Nephron progenitor cell (in vitro differentiated cells): ENCODE measurements at regions not wholly inside any gene's neighbourhood (a gene's known extent, or its start where the extent isn't known, plus 50 kb on each side); places are given as distances from the start of the nearest gene placed in this dataset.

ENCODE experiments used
- DNase-seq: peaks from one replicate; pipeline ENCODE4 v3.0.0; 2021
- H3K27ac Mint-ChIP-seq: 2 replicates; pipeline ENCODE4 v1.8.0; 2021; ENCODE audit warnings: mild to moderate bottlenecking, moderate library complexity, mixed read lengths
- H3K27me3 Mint-ChIP-seq: 2 replicates; pipeline ENCODE4 v1.8.0; 2021; ENCODE audit warnings: mild to moderate bottlenecking, low read depth, mixed read lengths; ENCODE audit not compliant: poor library complexity
- H3K36me3 Mint-ChIP-seq: 2 replicates; pipeline ENCODE4 v1.8.0; 2021; ENCODE audit warnings: low read depth, mixed read lengths
- H3K4me1 Mint-ChIP-seq: 2 replicates; pipeline ENCODE4 v1.8.0; 2021; ENCODE audit warnings: mixed read lengths
- H3K4me3 Mint-ChIP-seq: 2 replicates; pipeline ENCODE4 v1.8.0; 2021; ENCODE audit warnings: mild to moderate bottlenecking, moderate library complexity, mixed read lengths
- H3K9me3 Mint-ChIP-seq: 2 replicates; pipeline ENCODE4 v1.8.0; 2021; ENCODE audit warnings: mild to moderate bottlenecking, moderate library complexity, mixed read lengths
- CTCF ChIP-seq: fragments of 200-600 bp; sonication (generic); IDR thresholded peaks from 2 replicates; pipeline ENCODE4 v1.5.0; 2021; ENCODE audit warnings: antibody characterized with exemption

DNA sequence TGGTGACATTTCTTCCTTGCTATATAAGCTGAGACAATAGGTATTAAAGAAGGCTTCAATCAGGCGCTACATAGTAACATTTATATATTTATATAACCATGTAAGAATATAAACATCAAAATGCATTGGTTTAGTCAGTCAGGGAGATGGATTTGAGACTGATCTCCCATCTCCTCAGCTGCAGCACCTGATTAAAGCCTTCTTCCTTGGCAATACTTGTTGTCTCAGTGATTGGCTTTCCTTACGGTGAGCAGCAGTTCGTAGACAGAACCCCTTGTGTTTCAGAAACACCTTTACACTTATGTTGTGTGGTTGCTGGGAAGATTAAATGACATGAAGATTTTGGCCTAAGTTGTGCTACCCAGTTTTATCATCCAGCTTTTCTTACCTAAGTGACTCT lies 323.3 kb upstream of the DUSP10 start:
- Mint-ChIP-seq H3K36me3 (peaks cover 10% of the 10 kb centered on the region), H3K4me3 (no peak overlapping the region), H3K4me1 (peaks cover 8% of the 10 kb centered on the region), H3K9me3 (peaks cover 48% of the 10 kb centered on the region), H3K27ac (no peak overlapping the region), H3K27me3 (no peaks in the 10 kb centered on the region)
- no peak for DNase-seq
- no peak for TF ChIP-seq CTCF

DNA sequence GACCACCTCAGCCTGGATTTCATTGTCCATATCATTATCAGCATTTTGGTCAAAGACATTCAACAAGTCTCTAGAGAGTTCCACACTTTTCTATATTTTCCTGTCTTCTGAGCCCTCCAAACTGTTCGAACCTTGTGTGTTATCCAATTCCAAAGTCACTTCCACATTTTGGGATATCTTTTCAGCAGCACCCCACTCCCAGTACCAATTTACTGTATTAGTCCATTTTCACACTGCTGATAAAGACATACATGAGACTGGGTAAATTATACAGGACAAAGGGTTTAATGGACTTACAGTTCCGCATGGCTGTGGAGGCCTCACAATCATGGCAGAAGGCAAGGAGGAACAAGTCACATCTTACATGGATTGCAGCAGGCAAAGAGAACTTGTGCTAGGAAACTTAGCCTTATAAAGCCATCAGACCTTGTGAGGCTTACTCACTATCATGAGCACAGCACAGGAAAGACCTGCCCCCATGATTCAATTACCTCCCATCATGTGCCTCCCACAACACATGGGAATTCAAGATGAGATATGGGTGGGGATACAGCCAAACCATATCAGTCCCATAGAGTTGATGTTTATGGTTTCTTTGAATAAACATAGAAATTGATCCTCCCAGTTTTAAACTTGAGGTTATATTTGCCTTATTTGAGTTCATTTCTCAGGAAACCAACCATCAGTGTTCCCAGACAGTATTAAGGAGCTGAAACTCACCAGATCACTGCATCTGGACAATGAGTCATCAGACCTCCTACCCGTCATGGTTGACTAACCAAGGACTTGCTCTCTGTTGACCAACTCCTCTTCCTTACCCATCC lies 322.7 kb upstream of the DUSP10 start:
- peaks cover 48% of the 10 kb centered on the region for H3K9me3 Mint-ChIP-seq
- H3K4me1 Mint-ChIP-seq = peaks cover 8% of the 10 kb centered on the region
- no peak for TF ChIP-seq CTCF
- no peak for DNase-seq
- H3K27ac Mint-ChIP-seq = no peak overlapping the region
- H3K36me3 Mint-ChIP-seq = peaks cover 10% of the 10 kb centered on the region
- H3K27me3 Mint-ChIP-seq = no peaks in the 10 kb centered on the region
- no peak overlapping the region for H3K4me3 Mint-ChIP-seq

DNA sequence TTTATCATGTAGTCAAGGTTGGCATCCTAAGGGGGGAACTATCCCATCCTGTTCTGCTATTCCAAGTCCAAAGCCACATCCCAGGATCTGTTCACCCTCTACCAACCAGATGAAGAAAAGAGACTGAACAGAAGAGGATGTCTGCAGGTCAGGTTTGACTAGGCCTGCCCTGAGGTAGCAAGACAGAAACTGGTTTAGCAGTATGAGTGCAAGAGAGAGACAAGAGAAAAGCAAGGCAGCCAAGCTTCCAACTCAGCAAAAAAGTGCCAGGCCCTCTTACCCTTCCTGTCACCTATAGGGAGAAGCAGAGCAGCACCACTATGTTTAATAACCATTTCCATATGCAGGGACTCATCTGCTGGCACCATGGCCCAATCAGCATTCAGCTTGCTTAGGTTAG lies 320.8 kb upstream of the DUSP10 start:
- H3K27me3 Mint-ChIP-seq = no peaks in the 10 kb centered on the region

DNA sequence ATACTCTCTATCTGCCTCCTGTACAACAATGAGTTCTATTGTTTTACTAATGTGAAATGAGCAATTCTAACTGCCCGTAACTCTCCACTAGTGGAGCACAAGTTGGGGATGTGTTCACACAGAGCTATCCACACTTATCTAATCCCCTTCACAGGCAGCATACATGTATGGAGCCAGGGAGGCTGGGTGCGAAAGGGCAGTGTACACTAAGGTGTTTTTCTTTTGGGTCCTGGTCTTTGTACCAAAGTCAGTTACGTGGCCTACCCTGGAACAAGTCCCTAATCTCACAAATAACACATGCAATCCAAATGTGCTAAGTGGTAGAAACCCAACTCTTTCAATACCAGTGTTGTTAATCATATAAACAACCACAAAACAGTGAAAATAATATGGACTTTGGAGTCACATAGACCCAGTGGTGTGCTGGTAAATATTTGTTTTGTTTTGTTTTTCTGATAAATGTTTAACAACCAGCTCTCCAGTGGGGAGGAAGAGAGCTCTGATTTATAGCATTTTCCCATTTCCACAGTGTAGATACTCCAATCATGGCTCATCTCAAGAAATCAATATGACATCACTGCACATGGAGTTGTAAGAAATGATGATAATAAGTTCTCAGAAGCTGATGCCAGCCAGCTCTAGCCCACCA lies 319.9 kb upstream of the DUSP10 start:
- H3K36me3 Mint-ChIP-seq = peaks cover 10% of the 10 kb centered on the region
- TF ChIP-seq CTCF = no peak
- peaks cover 38% of the 10 kb centered on the region for H3K9me3 Mint-ChIP-seq
- no peak overlapping the region for H3K4me3 Mint-ChIP-seq
- DNase-seq = no peak
- no peak overlapping the region for H3K27ac Mint-ChIP-seq
- no peaks in the 10 kb centered on the region for H3K27me3 Mint-ChIP-seq
- H3K4me1 Mint-ChIP-seq = peaks cover 23% of the 10 kb centered on the region

More for the DNA sequence above, 320.8 kb upstream of the DUSP10 start:
- H3K9me3 Mint-ChIP-seq = peaks cover 47% of the 10 kb centered on the region
- TF ChIP-seq CTCF = no peak
- H3K4me3 Mint-ChIP-seq = no peak overlapping the region
- peaks cover 10% of the 10 kb centered on the region for H3K36me3 Mint-ChIP-seq
- no peak for DNase-seq
- peaks cover 22% of the 10 kb centered on the region for H3K4me1 Mint-ChIP-seq
- H3K27ac Mint-ChIP-seq = no peak overlapping the region

- TF ChIP-seq CTCF = no peak
- Mint-ChIP-seq H3K27me3 (peaks cover 4% of the 10 kb centered on the region), H3K4me3 (no peak overlapping the region), H3K4me1 (peaks cover 23% of the 10 kb centered on the region), H3K9me3 (peaks cover 26% of the 10 kb centered on the region), H3K27ac (no peak overlapping the region), H3K36me3 (peaks cover 10% of the 10 kb centered on the region)
- no peak for DNase-seq
Observed at GRCh38 chr1:222060210-222060916, 318.5 kb upstream of the DUSP10 start.
